ENCODE measurements at regions not wholly inside any gene's neighbourhood (a gene's known extent, or its start where the extent isn't known, plus 50 kb on each side); places are given as distances from the start of the nearest gene placed in this dataset.

DNA sequence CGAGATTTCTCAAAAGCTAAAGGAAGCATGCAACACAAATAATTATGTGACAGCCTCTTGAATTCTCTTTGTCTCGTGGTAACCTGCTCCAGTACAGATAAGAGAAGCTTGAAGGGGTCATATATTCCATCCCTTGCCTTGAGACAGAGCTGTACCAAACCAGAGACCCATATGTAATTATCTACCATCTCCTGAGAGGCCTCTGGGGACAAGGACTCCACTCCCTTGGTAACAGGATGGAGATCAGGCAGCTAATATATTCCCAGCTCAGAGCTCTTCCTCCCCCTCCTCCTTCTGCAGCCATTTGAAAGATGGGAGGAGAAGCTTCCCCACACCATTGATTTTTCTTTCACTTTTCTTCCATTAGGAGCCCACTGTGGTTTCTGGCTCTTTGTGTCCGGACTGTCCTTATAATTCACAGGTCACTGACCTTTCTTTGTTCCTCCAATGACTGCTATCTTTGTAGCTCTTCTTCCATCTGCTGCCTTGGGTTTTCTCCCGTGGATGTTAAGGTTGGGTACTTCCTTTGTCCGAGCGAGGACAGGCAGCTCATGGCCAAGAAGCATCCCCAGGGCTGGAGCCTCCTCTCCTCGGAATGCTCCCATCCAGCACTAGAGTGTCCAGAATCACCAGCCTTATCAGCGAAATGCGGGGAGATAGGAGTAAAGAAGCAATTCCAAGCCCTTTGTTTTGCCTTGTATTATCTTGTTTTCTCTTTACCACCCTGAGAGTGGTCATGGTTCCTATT lies 51.4 kb upstream of the CALM2 start:
- DNase-seq (ENCODE audit: insufficient read length) (no peak), FAIRE-seq (no peak)
- TF ChIP-seq POLR2AphosphoS5 (IDR thresholded peaks at IDR 0.05; ENCODE audit: low read depth, low read length): no peak

DNA sequence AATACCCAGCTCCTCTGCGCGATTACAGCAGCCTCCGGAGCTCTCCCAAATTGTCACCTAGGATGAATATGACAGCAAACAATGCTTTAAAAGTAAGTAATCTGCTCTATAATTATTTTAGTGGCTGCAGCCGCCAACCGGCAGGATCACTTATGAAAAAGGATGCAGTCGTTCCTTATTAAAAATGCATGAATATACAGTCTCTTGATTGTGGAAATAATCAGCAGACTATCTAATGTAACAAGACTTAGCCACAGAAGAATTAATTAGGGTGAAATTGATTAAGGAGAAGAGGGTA lies 50.6 kb upstream of the CALM2 start:
- no peak for TF ChIP-seq POLR2AphosphoS5 (IDR thresholded peaks at IDR 0.05; ENCODE audit: low read depth, low read length)
- no peak for FAIRE-seq
- no peak for DNase-seq (ENCODE audit: insufficient read length)

DNA sequence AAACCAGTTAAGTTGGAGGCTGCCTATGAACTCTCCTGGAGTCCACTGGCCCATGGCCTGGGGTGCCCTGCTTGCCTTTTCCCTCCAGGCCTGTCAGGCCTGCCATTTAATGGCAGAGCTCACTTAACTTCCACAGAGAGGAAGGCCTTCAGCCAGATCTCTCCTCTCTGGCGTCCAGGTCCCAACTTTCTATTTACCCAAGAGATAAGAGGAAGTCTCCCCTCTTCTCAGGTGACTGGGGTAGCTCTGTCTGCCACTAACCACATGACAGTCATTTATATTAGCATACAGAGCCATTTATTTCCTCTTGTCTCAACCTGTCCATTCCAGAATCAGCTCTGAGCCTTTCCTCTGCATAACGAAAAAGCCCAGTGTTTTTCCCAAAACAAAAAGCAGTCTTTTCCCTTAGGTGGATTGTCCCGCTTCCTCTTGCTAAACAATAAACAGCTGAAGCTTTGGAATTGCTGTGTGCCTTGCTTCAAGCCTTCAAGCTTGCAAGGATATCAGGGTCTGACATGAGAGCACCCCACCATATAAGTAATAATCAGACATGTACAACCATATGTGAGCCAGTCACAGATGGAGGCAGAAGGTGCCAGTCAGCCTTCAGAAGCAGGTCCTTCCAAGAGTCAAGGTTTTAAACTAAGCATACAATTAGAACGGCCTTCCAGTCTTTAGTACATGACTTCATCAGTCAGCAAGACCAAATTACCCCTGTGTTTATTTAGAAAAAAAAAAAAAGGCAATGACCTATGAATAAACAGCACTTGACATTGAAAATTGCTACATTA lies 50.0 kb upstream of the CALM2 start:
- DNase-seq (ENCODE audit: insufficient read length): no peak

More for the DNA sequence above, 50.0 kb upstream of the CALM2 start:
- TF ChIP-seq POLR2A (IDR thresholded peaks at IDR 0.05; ENCODE audit: low read depth, low read length) (no peak), TAF1 (IDR thresholded peaks at IDR 0.05; ENCODE audit: borderline replicate concordance, low read depth, low read length) (no peak), POLR2AphosphoS5 (IDR thresholded peaks at IDR 0.05; ENCODE audit: low read depth, low read length) (no peak)
- no peak for FAIRE-seq

All from GM12892 (cell line).